ENCODE measurements at regions not wholly inside any gene's neighbourhood (a gene's known extent, or its start where the extent isn't known, plus 50 kb on each side); places are given as distances from the start of the nearest gene placed in this dataset.

- TF ChIP-seq CTCF (IDR thresholded peaks at IDR 0.05; ENCODE audit: insufficient read depth, low read depth, low read length) = no peak
- TF ChIP-seq EZH2 (IDR thresholded peaks at IDR 0.05; ENCODE audit: insufficient read depth, low read length) = no peak
Measured at GRCh38 chr6:97842521-97842920, 559.5 kb upstream of the MMS22L start.
